DND-41 (cell line): ENCODE measurements at regions not wholly inside any gene's neighbourhood (a gene's known extent, or its start where the extent isn't known, plus 50 kb on each side); places are given as distances from the start of the nearest gene placed in this dataset.

Experiments used
- ATAC-seq: fragments of 200-7000 bp; cut with Tn5 transposase; 3 replicates; pipeline ENCODE4 v1.9.1; 2021; ENCODE audit warnings: low read depth; ENCODE audit not compliant: insufficient read depth
- DNase-seq: peaks from one replicate; pipeline ENCODE4 v3.0.0-alpha.2; 2020
- H2AFZ ChIP-seq: 2 replicates; pipeline ENCODE4 v1.6.0; 2012; ENCODE audit warnings: low read depth, low read length
- H3K27ac ChIP-seq: 2 replicates; pipeline ENCODE4 v1.5.1; 2012; ENCODE audit warnings: low read length, inconsistent platforms
- H3K27me3 ChIP-seq: fragments of 200-600 bp; sonication (generic); 2 replicates; pipeline ENCODE4 v1.6.0; 2012; ENCODE audit warnings: low read length, mild to moderate bottlenecking, inconsistent platforms; ENCODE audit not compliant: insufficient read depth, poor library complexity
- H3K36me3 ChIP-seq: 2 replicates; pipeline ENCODE4 v1.5.1; 2012; ENCODE audit warnings: low read length, inconsistent platforms; ENCODE audit not compliant: insufficient read depth
- H3K4me1 ChIP-seq: 2 replicates; pipeline ENCODE4 v1.5.1; 2012; ENCODE audit warnings: mild to moderate bottlenecking, low read length; ENCODE audit not compliant: insufficient read depth
- H3K4me2 ChIP-seq: 2 replicates; pipeline ENCODE4 v1.6.0; 2012; ENCODE audit warnings: mild to moderate bottlenecking, moderate library complexity, low read length, inconsistent platforms; ENCODE audit not compliant: insufficient read depth
- H3K4me3 ChIP-seq, 2 experiments: fragments of 200-600 bp in 1 of 2; shearing (Covaris generic) in 1 of 2; 2 replicates each; pipeline ENCODE4 v1.5.1; 2012 to 2016; ENCODE audit warnings: inconsistent platforms in 2 of 2, low read length in 2 of 2, mild to moderate bottlenecking in 2 of 2, low read depth in 1 of 2, moderate library complexity in 1 of 2
- H3K79me2 ChIP-seq: 2 replicates; pipeline ENCODE4 v1.6.0; 2012; ENCODE audit warnings: low read length, inconsistent platforms; ENCODE audit not compliant: insufficient read depth
- H3K9ac ChIP-seq: 2 replicates; pipeline ENCODE4 v1.6.0; 2012; ENCODE audit warnings: low read depth, mild to moderate bottlenecking, inconsistent platforms, low read length, moderate library complexity
- H3K9me3 ChIP-seq: 2 replicates; pipeline ENCODE4 v1.5.1; 2012; ENCODE audit warnings: low read length, moderate library complexity, mild to moderate bottlenecking, inconsistent platforms; ENCODE audit not compliant: insufficient read depth, severe bottlenecking
- H4K20me1 ChIP-seq: 2 replicates; pipeline ENCODE4 v1.6.0; 2012; ENCODE audit warnings: low read length; ENCODE audit not compliant: insufficient read depth
- CTCF ChIP-seq: IDR thresholded peaks from 2 replicates; pipeline ENCODE4 v1.5.1; 2012; ENCODE audit warnings: borderline replicate concordance, low read length, moderate library complexity, mild to moderate bottlenecking; ENCODE audit not compliant: poor library complexity, severe bottlenecking; ENCODE audit errors: extremely low read depth
- EZH2 ChIP-seq: IDR thresholded peaks from 3 replicates; pipeline ENCODE4 v1.6.1; 2012; ENCODE audit warnings: borderline replicate concordance, low read depth, mild to moderate bottlenecking, moderate library complexity, low read length, inconsistent platforms; ENCODE audit not compliant: severe bottlenecking

DNA sequence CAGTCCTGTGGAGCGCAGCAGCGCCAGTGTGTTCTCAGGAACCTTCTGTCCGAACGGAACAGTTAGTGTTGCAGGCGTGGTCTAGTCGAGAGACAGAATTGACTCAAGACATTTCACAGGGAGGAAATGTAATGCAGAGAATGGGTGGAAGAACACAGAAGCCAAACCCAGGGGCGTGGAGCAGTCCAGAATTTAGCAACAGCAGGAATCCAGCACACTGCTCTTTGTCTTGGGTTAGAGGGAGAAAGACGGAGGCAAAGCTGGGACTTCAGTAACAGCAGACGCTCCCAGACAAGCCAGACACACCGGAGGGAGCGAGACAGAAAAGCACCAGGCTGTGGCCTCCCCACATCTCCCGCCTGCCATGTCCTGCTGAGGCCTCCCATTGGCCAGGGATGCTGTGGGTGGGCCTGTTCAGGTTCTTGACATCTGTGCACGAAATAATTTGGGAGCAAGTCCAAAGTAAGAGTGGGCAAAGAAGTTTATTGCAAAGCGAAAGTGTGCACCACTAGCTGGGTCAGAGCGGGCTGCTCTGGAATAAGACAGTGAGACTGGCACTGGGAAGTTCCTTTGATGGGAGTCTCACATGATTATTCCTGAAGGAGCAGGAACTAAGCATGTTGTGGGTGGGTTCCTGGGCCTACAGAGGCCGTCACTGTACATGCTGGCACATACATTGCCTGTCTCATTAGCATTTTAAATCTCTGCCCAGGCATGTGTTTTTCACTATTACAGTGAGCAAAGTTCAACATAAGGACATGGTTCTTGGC is 339.3 kb upstream of the SFSWAP start:
- H3K4me1 ChIP-seq: no peaks in the 10 kb centered on the region
- no peak for TF ChIP-seq CTCF
- TF ChIP-seq EZH2: no peak
- 0 out of 2 replicates have a peak, but pooled peaks cover 2% of the 10 kb centered on the region for H4K20me1 ChIP-seq
- no peak overlapping the region for H3K27ac ChIP-seq
- ATAC-seq: no peak
- H3K79me2 ChIP-seq: no peaks in the 10 kb centered on the region
- H3K9me3 ChIP-seq: no peaks in the 10 kb centered on the region
- H3K9ac ChIP-seq: no peak overlapping the region
- no peaks in the 10 kb centered on the region for H3K27me3 ChIP-seq
- DNase-seq: no peak
- H3K4me3 ChIP-seq: no peak overlapping the region
- no peaks in the 10 kb centered on the region for H3K36me3 ChIP-seq
- H3K4me2 ChIP-seq: no peak overlapping the region
- no peak overlapping the region for H2AFZ ChIP-seq

DNA sequence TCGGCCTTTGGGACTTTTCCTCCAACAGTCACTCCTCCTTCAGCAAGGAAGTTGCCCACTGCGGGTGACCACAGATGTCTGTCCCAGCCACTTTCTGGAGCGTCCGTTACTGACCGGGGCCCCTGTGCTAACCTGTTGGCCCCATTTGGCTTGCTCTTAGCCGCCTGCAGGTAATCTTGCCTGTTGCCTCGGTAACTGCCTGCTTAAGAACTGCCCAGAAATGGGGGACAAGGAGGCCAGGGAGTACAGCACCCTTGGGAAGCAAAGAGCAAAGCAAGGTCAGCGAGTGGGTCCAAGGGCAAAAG is 338.8 kb upstream of the SFSWAP start:
- Histone ChIP-seq H3K4me1 (no peaks in the 10 kb centered on the region), H3K36me3 (no peaks in the 10 kb centered on the region), H3K27me3 (no peaks in the 10 kb centered on the region), H3K27ac (no peak overlapping the region), H3K9ac (no peak overlapping the region), H2AFZ (no peak overlapping the region), H3K79me2 (no peaks in the 10 kb centered on the region), H3K9me3 (no peaks in the 10 kb centered on the region), H3K4me3 (no peak overlapping the region), H3K4me2 (no peak overlapping the region), H4K20me1 (0 out of 2 replicates have a peak, but pooled peaks cover 2% of the 10 kb centered on the region)
- no peak for TF ChIP-seq CTCF
- DNase-seq (no peak), ATAC-seq (no peak)

GRCh38 chr12:131372706-131373195 is 338.1 kb upstream of the SFSWAP start:
- Histone ChIP-seq H3K4me3 (no peak overlapping the region), H3K27me3 (no peaks in the 10 kb centered on the region), H3K79me2 (no peaks in the 10 kb centered on the region), H3K4me2 (no peak overlapping the region), H3K27ac (no peak overlapping the region), H3K4me1 (no peaks in the 10 kb centered on the region), H3K9me3 (no peaks in the 10 kb centered on the region), H4K20me1 (0 out of 2 replicates have a peak, but pooled peaks cover 2% of the 10 kb centered on the region), H2AFZ (no peak overlapping the region), H3K9ac (no peak overlapping the region), H3K36me3 (no peaks in the 10 kb centered on the region)
- DNase-seq (no peak), ATAC-seq (no peak)
- TF ChIP-seq CTCF (no peak), EZH2 (no peak)
